ENCODE measurements at regions not wholly inside any gene's neighbourhood (a gene's known extent, or its start where the extent isn't known, plus 50 kb on each side); places are given as distances from the start of the nearest gene placed in this dataset.

- no peak for DNase-seq
- peaks cover 2 to 3% (median 3%) of the 10 kb centered on the region in 3 donors for H3K27me3 Mint-ChIP-seq (ENCODE audit: low read depth in 3 of 3)
- H2AFZ ChIP-seq (ENCODE audit: insufficient read depth, low read depth, low read length, poor library complexity, severe bottlenecking) = no peak overlapping the region
- no peak overlapping the region for H3K9ac ChIP-seq (ENCODE audit: insufficient read depth, low read length, poor library complexity, severe bottlenecking)
- H3K4me1 ChIP-seq (ENCODE audit: control insufficient read depth in 1 of 2, insufficient read depth in 2 of 2, low read length in 2 of 2) = no peaks in the 10 kb centered on the region
- no CpG with 5 or more reads among the region's 2 CpGs for WGBS (ENCODE audit: insufficient coverage)
- H3K4me1 Mint-ChIP-seq = no peaks in the 10 kb centered on the region
- intact Hi-C loops (cut with micrococcal nuclease) = no loop called here
- no peak for TF ChIP-seq CTCF (IDR thresholded peaks at IDR 0.05)
- no peaks in the 10 kb centered on the region for H4K20me1 ChIP-seq (ENCODE audit: insufficient read depth, low read length)
- H3K4me3 Mint-ChIP-seq = no peak overlapping the region
- H3K27ac Mint-ChIP-seq = no peak overlapping the region
- H3K36me3 Mint-ChIP-seq = no peaks in the 10 kb centered on the region
- no peaks in the 10 kb centered on the region for H3K9me3 ChIP-seq (replicated peaks in 1 of 2; ENCODE audit: control insufficient read depth in 1 of 2, insufficient read depth in 1 of 2, low read length in 2 of 2)
- H3K9me3 Mint-ChIP-seq = no peaks in the 10 kb centered on the region
- H3K79me2 ChIP-seq (ENCODE audit: insufficient read depth, low read length) = no peaks in the 10 kb centered on the region
- H3K27ac ChIP-seq (ENCODE audit: low read depth in 1 of 2, low read length in 2 of 2) = no peak overlapping the region
- no peaks in the 10 kb centered on the region for H3K27me3 ChIP-seq (ENCODE audit: control insufficient read depth in 2 of 2, insufficient read depth in 2 of 2, low read length in 2 of 2)
- H3K4me3 ChIP-seq (replicated peaks in 1 of 3; ENCODE audit: low read depth in 2 of 3, low read length in 3 of 3) = no peak overlapping the region
- H3K4me2 ChIP-seq (replicated peaks; ENCODE audit: extremely low read depth, low read length, poor library complexity, severe bottlenecking) = no peak overlapping the region
- no peaks in the 10 kb centered on the region for H3K36me3 ChIP-seq (replicated peaks in 1 of 2; ENCODE audit: control insufficient read depth in 1 of 2, insufficient read depth in 2 of 2, low read length in 2 of 2)
Measured at GRCh38 chr20:52805843-52806242, 166.3 kb upstream of the TSHZ2 start.

GRCh38 chr20:52805296-52805571, 166.9 kb upstream of the TSHZ2 start:
- Histone ChIP-seq H3K79me2 (ENCODE audit: insufficient read depth, low read length) (no peaks in the 10 kb centered on the region), H3K27me3 (ENCODE audit: control insufficient read depth in 2 of 2, insufficient read depth in 2 of 2, low read length in 2 of 2) (no peaks in the 10 kb centered on the region), H2AFZ (ENCODE audit: insufficient read depth, low read depth, low read length, poor library complexity, severe bottlenecking) (no peak overlapping the region), H3K4me3 (replicated peaks in 1 of 3; ENCODE audit: low read depth in 2 of 3, low read length in 3 of 3) (no peak overlapping the region), H3K4me1 (ENCODE audit: control insufficient read depth in 1 of 2, insufficient read depth in 2 of 2, low read length in 2 of 2) (no peaks in the 10 kb centered on the region), H4K20me1 (ENCODE audit: insufficient read depth, low read length) (no peaks in the 10 kb centered on the region), H3K9ac (ENCODE audit: insufficient read depth, low read length, poor library complexity, severe bottlenecking) (no peak overlapping the region), H3K36me3 (replicated peaks in 1 of 2; ENCODE audit: control insufficient read depth in 1 of 2, insufficient read depth in 2 of 2, low read length in 2 of 2) (no peaks in the 10 kb centered on the region), H3K4me2 (replicated peaks; ENCODE audit: extremely low read depth, low read length, poor library complexity, severe bottlenecking) (no peak overlapping the region), H3K9me3 (replicated peaks in 1 of 2; ENCODE audit: control insufficient read depth in 1 of 2, insufficient read depth in 1 of 2, low read length in 2 of 2) (no peaks in the 10 kb centered on the region), H3K27ac (ENCODE audit: low read depth in 1 of 2, low read length in 2 of 2) (no peak overlapping the region)
- DNase-seq = no peak
- Mint-ChIP-seq H3K27me3 (ENCODE audit: low read depth in 3 of 3) (peaks cover 0 to 3% (median 0%) of the 10 kb centered on the region in 3 donors), H3K36me3 (no peaks in the 10 kb centered on the region), H3K9me3 (no peaks in the 10 kb centered on the region), H3K4me3 (no peak overlapping the region), H3K27ac (no peak overlapping the region), H3K4me1 (no peaks in the 10 kb centered on the region)
- TF ChIP-seq CTCF (IDR thresholded peaks at IDR 0.05) = no peak
- intact Hi-C loops (cut with micrococcal nuclease) = no loop called here
- no CpG with 5 or more reads among the region's 4 CpGs for WGBS (ENCODE audit: insufficient coverage)

All from CD14-positive monocyte (primary cell).